CD4-positive, alpha-beta T cell treated with Interleukin-4 for 4 hours (primary cell): ENCODE measurements at regions not wholly inside any gene's neighbourhood (a gene's known extent, or its start where the extent isn't known, plus 50 kb on each side); places are given as distances from the start of the nearest gene placed in this dataset.

Experiments used
- DNase-seq: peaks from one replicate; pipeline ENCODE4 v3.0.0-alpha.2; 2020

- DNase-seq, result no peak
These were observed 87.7 kb upstream of the NEO1 start for GRCh38 chr15:72964542-72964941.

- no peak for DNase-seq
These were observed 88.1 kb upstream of the NEO1 start for GRCh38 chr15:72964135-72964534.

- no peak for DNase-seq
These were observed 90.1 kb upstream of the NEO1 start for GRCh38 chr15:72962054-72962702.

- DNase-seq, result no peak
These were observed 90.9 kb upstream of the NEO1 start for GRCh38 chr15:72961346-72961745.

- no peak for DNase-seq
These were observed 93.6 kb upstream of the NEO1 start for GRCh38 chr15:72958634-72959033.

GRCh38 chr15:72953306-72953705 is 99.0 kb upstream of the NEO1 start:
- DNase-seq, result no peak

- no peak for DNase-seq
These were observed 100.1 kb upstream of the NEO1 start for GRCh38 chr15:72952151-72952550.

- DNase-seq, result no peak
These were observed 103.6 kb upstream of the NEO1 start for GRCh38 chr15:72948662-72949061.

- DNase-seq, result no peak
These were observed 104.6 kb upstream of the NEO1 start for GRCh38 chr15:72947709-72948108.

- DNase-seq, result no peak
These were observed 107.7 kb upstream of the NEO1 start for GRCh38 chr15:72944565-72944964.

- DNase-seq, result no peak
These were observed 112.0 kb upstream of the NEO1 start for GRCh38 chr15:72940229-72940622.

GRCh38 chr15:72939514-72940228 is 112.6 kb upstream of the NEO1 start:
- DNase-seq, result no peak

GRCh38 chr15:72936691-72937679 is 115.3 kb upstream of the NEO1 start:
- no peak for DNase-seq

- DNase-seq, result no peak
These were observed 116.0 kb upstream of the NEO1 start for GRCh38 chr15:72936237-72936636.

GRCh38 chr15:72935521-72935920 is 116.7 kb upstream of the NEO1 start:
- DNase-seq, result no peak

GRCh38 chr15:72934921-72935320 is 117.3 kb upstream of the NEO1 start:
- DNase-seq, result no peak

- DNase-seq, result no peak
These were observed 118.3 kb upstream of the NEO1 start for GRCh38 chr15:72933976-72934375.

- DNase-seq, result no peak
These were observed 119.8 kb upstream of the NEO1 start for GRCh38 chr15:72932472-72932871.

- DNase-seq, result no peak
These were observed 124.8 kb upstream of the NEO1 start for GRCh38 chr15:72927451-72927850.

GRCh38 chr15:72925661-72926060 is 126.6 kb upstream of the NEO1 start:
- no peak for DNase-seq

GRCh38 chr15:72923289-72923688 is 129.0 kb upstream of the NEO1 start:
- DNase-seq, result no peak

GRCh38 chr15:72920551-72920950 is 131.7 kb upstream of the NEO1 start:
- DNase-seq, result no peak

- no peak for DNase-seq
These were observed 132.3 kb upstream of the NEO1 start for GRCh38 chr15:72919936-72920465.
